HG03139 (cell line): ENCODE measurements at regions not wholly inside any gene's neighbourhood (a gene's known extent, or its start where the extent isn't known, plus 50 kb on each side); places are given as distances from the start of the nearest gene placed in this dataset.

Experiments
- ATAC-seq: cut with Tn5 transposase; IDR thresholded peaks from one replicate; pipeline ENCODE4 v1.9.1; 2021; ENCODE audit not compliant: unreplicated experiment

DNA sequence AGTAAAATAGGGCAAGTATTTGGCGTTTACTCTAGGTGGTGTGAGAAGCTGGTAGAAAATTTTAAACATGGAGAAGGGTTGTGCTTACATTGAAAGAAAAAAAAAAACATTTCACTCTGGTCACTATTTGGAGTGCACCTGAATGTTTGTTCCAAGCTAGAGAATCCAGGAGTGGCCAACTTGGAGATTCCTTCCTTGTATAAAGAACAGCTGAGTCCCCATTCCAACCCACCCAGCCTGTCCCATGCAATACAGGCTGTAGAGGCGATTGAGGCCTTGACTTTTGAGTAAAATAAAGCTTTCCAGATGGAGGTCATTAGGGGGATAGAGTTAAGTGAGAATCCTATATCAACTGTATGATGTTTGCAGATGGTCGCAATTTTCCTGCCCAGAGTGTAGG is 203.8 kb upstream of the SYT4 start:
- no peak for ATAC-seq

DNA sequence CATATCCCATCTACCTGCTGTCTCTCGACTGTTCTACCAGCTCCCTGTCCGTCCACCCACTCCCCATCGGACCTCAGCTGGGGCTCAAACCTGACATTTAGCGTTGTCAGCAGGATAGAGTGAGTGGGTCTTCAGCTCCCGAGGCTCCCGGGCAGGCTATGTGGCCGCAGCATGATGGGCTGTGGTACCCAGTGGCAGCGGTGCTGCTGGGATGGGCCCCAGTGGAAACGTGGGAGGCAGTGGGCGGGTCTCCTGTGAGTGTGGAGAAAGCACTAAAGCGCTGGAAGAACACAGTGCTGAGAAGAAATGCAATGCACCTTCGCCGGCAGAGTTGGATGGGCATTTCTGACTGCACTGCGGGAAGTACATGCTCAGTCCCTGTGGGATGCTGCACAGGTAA is 204.8 kb upstream of the SYT4 start:
- no peak for ATAC-seq

DNA sequence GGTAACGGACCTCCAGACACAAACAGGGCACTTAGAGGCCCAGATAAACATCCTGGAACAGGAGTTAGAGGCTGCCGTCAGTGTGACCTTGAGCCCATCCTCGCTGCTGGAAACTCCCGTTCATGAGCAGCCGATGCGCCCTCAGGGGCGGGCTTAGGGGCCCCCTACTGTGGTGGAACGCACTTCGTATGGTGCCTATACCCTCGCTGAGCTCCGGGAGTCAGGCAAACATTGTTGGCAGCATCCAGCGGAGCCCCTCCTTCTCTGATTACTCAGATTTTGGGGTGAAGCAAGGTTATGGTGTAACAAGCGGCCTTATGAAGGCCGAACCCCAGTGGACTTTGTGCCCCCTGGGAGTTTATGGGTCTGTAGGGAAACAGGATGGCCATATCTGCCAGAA is 205.3 kb upstream of the SYT4 start:
- no peak for ATAC-seq

DNA sequence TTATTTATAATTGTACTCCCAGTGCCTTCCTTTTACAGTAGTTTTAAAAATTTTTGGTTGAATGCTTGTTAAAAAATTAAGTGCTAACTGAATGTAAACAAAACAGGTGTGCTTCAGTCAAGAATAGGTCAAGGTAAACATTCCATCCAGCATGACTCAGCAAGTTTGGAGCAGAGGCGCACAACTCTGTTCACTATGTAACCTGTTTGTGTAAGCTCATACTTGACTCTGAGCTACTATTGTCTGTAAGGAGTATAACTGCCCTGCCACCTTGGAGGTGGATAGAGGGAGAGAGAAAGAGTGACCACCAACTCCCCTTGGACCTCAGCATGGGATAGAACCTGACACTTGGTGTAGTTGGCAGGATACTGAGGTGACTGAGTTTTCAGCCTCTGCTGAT is 207.4 kb upstream of the SYT4 start:
- ATAC-seq, result no peak

DNA sequence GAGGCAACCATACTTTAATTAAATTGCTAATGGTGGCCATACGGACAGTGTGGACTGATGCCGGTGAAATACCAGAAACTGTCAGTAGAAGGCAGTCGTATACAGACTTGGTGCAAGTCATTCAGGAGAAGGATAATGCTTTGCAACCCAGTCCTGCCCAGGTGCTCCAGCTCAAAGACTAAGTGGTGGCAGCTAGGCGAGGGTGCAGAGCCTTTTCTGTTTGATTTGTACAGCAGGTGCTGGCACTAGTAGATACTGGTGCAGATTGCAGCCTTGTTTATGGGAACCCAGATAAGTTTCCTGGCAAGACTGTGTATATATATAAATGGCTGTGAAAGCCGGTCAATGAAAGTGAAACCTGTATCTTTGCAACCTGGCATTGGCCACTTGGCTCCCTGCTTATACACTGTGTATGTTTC is 208.3 kb upstream of the SYT4 start:
- no peak for ATAC-seq

DNA sequence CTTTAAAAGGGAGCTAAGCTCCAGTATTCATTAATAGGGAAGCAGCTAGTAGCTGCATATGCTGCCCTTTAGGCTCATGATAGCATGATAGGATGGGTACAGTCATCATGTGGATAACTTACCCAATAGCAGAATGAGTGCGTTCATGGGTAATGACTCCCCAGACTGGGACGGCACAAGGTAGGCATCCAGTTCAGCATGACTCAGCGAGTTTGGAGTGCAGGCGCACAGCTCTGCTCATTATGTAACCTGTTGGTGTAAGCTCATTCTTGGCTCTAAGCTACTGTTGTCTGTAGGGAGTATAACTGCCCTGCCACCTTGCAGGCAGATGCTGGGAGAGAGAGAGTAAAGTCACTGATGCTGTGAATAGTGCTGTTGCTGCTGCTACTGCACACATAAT is 209.2 kb upstream of the SYT4 start:
- no peak for ATAC-seq

DNA sequence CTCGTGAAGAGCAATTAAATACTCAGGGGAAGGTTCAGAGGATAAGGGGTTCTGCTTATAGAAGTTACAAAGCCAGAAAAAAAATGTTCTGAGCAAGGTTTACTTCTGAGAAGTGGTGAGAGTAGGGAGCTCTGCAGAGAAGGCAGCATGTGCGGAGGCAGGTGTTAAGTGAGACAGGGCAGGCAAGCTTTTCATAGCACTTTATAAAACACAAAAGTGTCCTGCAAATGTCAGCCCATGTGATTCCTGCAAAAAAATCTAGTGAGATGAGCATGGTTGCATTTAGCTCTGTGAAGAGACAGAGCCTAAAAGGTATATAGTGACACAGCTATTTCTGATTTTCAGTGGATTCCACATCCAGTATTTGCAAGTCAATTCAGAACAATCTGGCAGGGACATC is 223.8 kb upstream of the SYT4 start:
- ATAC-seq, result no peak

DNA sequence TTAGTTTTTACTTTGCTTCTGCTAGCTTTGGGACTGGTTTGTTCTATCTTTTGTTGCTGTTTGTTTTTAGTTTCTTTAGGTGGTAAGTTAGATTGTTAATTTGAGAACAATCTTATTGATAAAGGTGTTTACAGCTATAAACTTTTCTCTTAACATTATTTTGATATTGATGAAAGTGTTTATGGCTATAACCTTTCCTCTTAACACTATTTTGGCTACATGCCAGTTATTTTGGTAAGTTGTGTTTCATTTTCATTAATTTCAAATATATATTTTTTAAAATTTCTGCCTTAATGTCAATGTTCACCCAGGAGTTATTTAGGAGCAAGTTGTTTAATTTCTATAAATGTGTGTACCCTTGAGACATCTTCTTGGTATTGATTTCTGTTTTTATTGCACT is 229.6 kb upstream of the SYT4 start:
- no peak for ATAC-seq

DNA sequence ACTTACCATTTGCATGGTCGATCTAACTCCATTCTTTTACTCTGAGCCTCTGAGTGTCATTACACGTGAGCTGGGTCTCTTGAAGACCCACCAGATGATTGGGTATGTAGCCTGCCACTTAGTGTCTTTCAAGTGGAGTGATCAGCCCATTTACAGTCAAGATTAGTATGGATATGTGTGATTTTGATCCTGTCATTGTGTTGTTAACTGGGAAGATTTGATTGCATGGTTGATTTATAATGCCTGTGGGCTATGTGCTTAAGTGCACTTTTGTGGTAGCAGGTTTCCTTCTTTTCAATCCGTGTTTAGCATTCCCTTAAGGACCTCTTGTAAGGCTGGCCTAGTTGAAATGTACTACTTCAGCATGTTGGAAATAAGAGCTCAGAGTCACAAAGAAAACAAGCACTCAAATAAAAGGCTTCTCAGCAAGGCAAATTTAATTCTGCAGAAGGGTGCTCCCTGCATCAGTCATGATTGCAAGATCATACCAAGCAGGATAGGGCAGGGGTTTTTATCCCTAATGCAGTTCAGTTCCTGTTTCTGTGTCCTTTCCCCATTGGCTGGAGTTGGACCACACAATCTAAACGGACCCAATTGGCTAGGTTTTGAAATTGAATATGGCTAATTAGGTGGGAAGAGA is 230.7 kb upstream of the SYT4 start:
- no peak for ATAC-seq

DNA sequence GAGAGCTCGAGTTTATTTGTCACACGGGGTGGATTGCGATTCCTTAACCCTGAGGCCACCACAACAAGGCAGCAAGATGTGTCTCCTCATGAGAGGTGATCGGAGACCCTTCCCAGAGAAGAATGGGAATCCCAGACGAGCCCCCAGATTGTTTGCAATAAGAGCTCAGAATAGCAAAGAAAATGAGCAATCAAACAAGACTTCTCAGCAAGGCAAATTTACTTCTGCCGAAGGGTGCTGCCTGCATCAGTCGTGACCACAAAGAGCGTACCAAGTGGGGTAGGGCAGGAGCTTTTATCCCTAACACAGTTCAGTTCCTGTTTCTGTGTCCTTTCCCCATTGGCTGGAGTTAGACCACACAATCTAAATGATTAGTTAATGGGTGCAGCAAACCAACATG is 237.5 kb upstream of the SYT4 start:
- ATAC-seq, result no peak

DNA sequence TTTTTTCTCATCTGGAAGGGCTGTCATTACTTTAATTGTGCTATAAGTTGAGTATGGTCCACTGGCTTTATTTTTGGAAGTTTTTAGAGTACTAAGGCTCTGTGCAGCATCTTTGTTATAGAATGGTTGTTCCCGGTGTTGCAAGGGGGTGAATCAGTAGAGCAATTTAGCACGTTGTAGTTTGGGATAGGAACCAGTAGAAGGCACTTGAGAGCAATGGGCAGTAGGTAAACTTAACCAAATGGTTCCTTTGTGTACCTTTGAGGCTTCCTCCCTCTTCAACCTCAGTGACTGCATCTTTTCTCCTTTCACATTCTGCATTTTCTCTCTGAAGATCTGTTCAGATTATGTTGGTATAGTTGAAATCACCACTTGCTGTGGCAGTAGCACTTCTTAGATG is 238.2 kb upstream of the SYT4 start:
- no peak for ATAC-seq

DNA sequence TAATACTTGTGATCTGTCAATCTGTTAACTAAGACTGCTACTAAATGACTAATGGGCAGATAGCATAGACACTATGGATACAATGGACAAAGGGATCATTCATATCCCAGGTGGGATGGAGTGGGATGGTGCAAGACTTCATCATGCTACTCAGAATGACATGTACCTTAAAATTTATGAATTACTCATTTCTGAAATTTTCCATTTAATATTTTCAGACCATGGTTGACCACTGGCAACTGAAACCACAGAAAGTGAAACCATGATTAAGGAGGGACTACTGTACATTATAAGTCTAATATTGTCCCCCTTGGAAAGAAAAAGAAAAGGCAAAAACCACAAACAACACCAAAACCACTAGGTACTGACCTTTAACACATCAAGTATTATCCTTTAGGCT is 247.0 kb upstream of the SYT4 start:
- no peak for ATAC-seq

DNA sequence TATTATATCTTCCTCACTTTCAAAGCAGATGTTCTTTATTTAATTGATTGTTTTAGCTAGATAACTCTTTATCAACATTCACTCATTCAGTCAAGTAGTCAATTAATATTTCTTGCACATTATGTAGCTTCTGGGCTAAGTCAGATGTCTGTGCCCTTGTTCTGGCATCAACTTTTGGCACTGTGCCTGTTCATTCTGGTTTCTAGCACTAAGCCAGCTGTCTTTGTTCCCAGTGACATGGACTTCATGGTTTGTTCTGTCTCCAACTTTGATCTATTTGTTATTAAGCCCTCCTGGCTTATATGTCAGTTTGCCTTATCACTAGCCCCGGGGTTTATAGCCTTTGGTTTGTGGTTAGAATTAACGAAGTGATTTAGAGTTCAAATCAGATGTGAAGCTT is 247.9 kb upstream of the SYT4 start:
- ATAC-seq, result no peak

DNA sequence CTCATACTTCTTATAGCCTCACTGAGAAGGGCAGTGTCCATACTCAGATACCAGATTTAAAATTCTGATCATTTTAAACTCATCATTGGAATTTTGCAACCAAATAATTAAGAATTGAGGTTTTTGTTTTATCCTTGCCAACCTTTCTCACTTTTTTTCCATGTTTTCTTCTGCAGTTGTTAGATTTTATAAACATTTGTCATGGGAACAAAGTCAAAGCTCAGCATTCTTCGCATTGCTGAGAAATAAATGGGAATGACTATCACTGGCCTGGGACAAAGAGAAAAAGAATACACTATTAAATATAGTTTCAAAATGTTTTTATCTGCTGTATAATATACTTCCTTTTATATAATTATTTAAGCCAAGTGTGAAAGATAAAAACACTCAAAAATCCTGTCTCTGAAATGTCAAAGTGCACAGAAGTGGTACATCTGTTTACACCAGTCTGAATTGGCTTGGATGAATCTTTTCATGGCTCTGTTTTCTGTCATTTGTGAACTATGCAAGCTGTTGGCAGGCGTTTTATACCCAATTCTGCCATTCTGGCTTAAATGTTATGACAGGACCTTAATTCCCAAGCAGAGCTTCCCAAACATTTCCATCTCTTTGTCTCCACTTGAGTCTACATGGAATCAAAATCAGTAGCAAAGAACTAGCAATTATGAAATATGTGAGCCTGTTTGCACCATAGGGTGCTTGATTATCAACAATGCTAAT is 249.3 kb upstream of the SYT4 start:
- no peak for ATAC-seq

DNA sequence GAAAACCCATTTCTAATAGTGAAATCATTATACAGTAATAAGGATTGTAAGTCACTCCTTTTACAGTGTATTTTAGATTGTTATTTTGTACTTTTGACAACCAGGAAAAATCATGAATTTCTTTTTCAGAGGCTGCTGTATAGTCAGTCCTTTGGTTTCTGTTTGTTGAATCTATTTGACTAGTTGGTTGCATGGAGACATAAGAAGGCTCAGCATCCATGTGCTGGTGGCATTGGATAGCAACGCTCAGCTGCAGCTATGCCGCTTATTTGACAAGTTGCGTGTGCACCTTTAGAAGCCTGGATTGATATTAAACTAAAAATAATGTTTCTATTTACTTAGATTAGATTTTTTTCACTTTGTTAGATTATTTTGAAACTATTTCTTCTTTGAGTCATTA is 254.1 kb upstream of the SYT4 start:
- no peak for ATAC-seq

DNA sequence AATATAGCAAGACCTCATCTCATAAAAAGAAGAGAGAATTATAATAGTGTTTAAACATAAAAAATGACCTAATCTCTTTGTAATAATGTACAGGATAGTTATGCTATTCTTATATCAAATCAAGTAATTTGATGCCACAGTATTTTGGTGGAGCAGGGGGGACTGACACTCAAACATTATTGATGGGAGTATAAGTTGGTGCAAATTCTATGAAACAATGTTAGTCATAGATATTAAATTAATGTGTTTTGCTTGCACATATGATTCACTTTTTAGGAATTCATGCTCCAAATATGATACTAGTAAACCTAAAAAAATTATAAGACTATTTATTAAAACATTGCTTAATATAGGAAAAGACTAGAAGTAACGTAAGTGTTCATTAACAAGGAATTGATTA is 256.1 kb upstream of the SYT4 start:
- ATAC-seq, result no peak

DNA sequence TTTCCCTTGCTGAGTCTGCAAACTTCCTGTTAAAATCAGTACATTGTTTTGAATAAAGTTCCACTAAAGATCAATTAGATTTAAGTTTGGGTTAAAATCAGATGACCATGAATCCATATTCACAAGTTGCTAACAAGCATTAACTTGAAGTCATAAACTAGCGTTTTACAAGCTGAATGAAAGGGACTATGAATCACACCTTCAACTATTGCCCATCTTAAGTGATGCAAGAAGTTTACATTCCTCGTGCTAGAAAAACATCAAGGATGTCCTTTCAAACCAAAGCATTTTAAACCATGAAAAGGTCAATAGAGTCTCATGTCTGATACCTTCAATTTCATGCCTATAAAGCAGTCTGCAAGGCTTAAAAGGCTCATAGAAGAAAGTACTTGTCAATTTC is 257.2 kb upstream of the SYT4 start:
- no peak for ATAC-seq

DNA sequence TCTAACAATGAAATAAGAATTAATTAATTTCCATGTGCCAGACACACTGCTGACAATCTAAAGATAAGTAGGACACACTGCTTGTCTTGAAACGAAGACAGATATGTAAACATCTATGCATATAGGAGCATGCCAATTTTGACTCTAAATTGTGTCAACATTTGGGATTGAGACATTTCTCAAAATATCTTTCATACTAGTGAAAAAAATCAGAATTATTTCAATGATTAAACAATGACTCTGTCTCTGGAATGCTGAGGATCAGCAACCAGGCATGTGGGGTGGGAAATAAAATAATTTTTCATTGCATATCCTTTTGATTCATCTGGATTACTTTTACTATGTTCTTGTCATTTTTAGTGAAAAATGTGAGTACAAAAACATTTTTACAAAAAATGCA is 262.6 kb upstream of the SYT4 start:
- no peak for ATAC-seq

DNA sequence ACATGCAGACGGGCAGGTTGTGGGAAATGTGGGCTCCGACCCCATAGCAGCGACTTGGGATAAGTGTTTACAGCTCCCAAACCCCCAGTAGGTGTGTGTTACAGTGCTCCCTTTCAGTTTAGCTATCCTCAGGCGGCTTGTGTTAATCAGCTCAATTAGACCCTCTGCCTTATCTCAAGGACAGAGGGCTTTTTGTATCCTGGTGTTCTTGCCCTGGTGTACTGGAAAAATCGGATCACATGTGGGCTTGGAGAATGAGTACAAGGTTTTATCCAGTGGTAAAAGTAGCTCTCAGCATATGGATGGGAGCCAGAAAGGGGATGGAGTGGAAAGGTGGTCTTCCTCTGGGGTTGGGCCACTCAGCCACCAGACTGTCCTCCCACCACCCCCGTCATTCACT is 264.7 kb upstream of the SYT4 start:
- no peak for ATAC-seq

DNA sequence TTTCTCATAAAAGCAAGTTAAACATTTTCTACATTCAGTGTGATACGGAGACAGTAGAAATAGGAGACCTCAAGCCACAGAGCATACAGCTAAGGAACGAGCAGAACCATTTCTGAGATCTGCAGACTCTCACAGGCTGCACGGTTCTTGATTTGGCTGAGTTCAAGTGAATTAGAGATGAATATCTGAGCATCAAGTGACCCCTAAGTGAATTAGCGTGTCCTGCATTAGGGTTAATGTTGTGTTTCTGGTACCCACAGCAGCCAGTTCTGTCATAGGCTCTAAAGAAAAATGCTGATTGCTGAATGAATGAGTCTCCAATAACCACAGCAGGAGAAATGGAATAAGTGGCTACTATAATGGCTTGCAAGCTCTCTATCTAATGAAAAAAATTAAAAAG is 265.9 kb upstream of the SYT4 start:
- no peak for ATAC-seq

DNA sequence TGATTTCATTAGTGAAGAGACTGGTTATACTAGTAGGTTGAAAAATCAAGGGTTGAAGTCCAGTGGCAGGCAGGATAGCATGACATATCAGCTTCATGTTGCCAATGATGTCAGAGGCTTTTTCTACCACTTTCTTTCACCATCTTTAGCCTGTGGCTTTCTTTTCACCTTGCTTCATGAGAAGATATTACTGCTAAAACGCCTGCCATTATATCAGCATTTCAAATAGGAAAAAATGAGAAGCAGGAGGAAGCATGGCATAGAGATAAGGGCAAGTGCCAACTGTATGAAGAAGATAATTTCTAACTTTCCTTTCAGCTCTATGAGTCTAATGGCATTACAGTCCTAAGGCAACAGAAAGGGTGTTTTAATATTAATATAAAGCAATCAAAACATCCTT is 270.2 kb upstream of the SYT4 start:
- no peak for ATAC-seq

DNA sequence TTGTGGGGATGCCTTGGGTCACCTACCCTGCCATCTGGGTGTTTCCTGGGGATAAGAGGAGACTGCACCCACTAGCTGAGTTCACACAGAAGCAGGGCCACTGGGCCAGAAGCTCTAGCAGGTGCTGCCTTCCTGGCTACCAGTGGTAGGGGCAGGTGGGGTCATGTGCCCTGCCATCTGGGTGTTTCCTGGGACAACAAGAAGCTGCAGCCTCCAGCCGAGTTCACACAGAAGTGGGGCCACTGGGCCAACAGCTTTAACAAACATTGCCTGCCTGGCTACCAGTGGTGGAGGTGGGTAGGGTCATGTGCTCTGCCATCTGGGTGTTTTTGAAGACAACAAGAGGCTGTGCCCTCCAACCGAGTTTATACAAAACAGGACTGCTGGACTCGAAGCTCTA is 282.2 kb upstream of the SYT4 start:
- ATAC-seq, result no peak

DNA sequence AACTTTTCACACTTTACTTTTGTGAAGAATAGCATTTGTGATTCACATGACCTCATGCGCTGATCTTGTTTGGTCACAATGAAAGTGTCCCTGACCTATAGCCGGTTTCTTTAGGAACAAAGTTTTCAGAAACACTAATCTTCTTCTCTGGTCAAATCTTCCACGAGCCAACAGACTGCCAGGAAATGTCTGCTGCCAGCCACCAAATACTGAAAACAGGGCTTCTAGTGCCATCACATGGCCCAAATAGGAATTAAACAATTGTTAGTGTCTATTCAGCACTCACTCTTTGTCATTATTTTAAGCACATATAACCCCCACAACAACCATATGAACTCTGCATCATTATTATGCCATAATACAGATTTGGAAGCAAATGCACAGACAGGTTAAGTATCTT is 286.5 kb upstream of the SYT4 start:
- no peak for ATAC-seq
